ENCODE measurements at regions not wholly inside any gene's neighbourhood (a gene's known extent, or its start where the extent isn't known, plus 50 kb on each side); places are given as distances from the start of the nearest gene placed in this dataset.

GRCh38 chrY:21422221-21422620 lies 88.9 kb upstream of the RBMY1B start:
- peak overlapping the region in 1 of 2 donors; percentile 64 for H3K27ac ChIP-seq (ENCODE audit: low read depth in 1 of 2, low read length in 2 of 2)
- no peaks in the 10 kb centered on the region for H3K9me3 ChIP-seq (replicated peaks in 1 of 2; ENCODE audit: control insufficient read depth in 1 of 2, insufficient read depth in 1 of 2, low read length in 2 of 2)
- H3K4me1 Mint-ChIP-seq, result peaks cover 15% of the 10 kb centered on the region
- intact Hi-C loops (cut with micrococcal nuclease), result no loop called here
- H3K4me1 ChIP-seq (ENCODE audit: control insufficient read depth in 1 of 2, insufficient read depth in 2 of 2, low read length in 2 of 2), result peaks cover 0 to 15% of the 10 kb centered on the region in 2 donors
- 65% methylated on average over 2 of the region's 5 CpGs for WGBS (ENCODE audit: insufficient coverage)
- no peak overlapping the region for H3K9ac ChIP-seq (ENCODE audit: insufficient read depth, low read length, poor library complexity, severe bottlenecking)
- no peaks in the 10 kb centered on the region for H3K9me3 Mint-ChIP-seq
- H4K20me1 ChIP-seq (ENCODE audit: insufficient read depth, low read length), result no peaks in the 10 kb centered on the region
- H3K4me3 ChIP-seq (replicated peaks in 1 of 3; ENCODE audit: low read depth in 2 of 3, low read length in 3 of 3), result no peak overlapping the region
- DNase-seq, result peak in 2 of 3 donors; percentile 33
- no peaks in the 10 kb centered on the region for H3K36me3 ChIP-seq (replicated peaks in 1 of 2; ENCODE audit: control insufficient read depth in 1 of 2, insufficient read depth in 2 of 2, low read length in 2 of 2)
- H3K4me2 ChIP-seq (replicated peaks; ENCODE audit: extremely low read depth, low read length, poor library complexity, severe bottlenecking), result no peak overlapping the region
- no peaks in the 10 kb centered on the region for H3K27me3 ChIP-seq (ENCODE audit: control insufficient read depth in 2 of 2, insufficient read depth in 2 of 2, low read length in 2 of 2)
- no peak for TF ChIP-seq CTCF (IDR thresholded peaks at IDR 0.05)
- H3K36me3 Mint-ChIP-seq, result no peaks in the 10 kb centered on the region
- no peaks in the 10 kb centered on the region for H3K27me3 Mint-ChIP-seq (ENCODE audit: low read depth in 3 of 3)
- H3K79me2 ChIP-seq (ENCODE audit: insufficient read depth, low read length), result no peaks in the 10 kb centered on the region
- H3K4me3 Mint-ChIP-seq, result peak overlapping the region; percentile 6 to 72
- peak overlapping the region in 2 of 7 donors; percentile 74 to 84 for H3K27ac Mint-ChIP-seq
- H2AFZ ChIP-seq (ENCODE audit: insufficient read depth, low read depth, low read length, poor library complexity, severe bottlenecking), result no peak overlapping the region

- Histone ChIP-seq H3K9ac (ENCODE audit: insufficient read depth, low read length, poor library complexity, severe bottlenecking) (no peak overlapping the region), H3K27ac (ENCODE audit: low read depth in 1 of 2, low read length in 2 of 2) (no peak overlapping the region), H3K9me3 (replicated peaks in 1 of 2; ENCODE audit: control insufficient read depth in 1 of 2, insufficient read depth in 1 of 2, low read length in 2 of 2) (no peaks in the 10 kb centered on the region), H3K36me3 (replicated peaks in 1 of 2; ENCODE audit: control insufficient read depth in 1 of 2, insufficient read depth in 2 of 2, low read length in 2 of 2) (no peaks in the 10 kb centered on the region), H3K79me2 (ENCODE audit: insufficient read depth, low read length) (no peaks in the 10 kb centered on the region), H3K4me3 (replicated peaks in 1 of 3; ENCODE audit: low read depth in 2 of 3, low read length in 3 of 3) (no peak overlapping the region), H3K4me2 (replicated peaks; ENCODE audit: extremely low read depth, low read length, poor library complexity, severe bottlenecking) (no peak overlapping the region), H2AFZ (ENCODE audit: insufficient read depth, low read depth, low read length, poor library complexity, severe bottlenecking) (no peak overlapping the region), H4K20me1 (ENCODE audit: insufficient read depth, low read length) (no peaks in the 10 kb centered on the region), H3K27me3 (ENCODE audit: control insufficient read depth in 2 of 2, insufficient read depth in 2 of 2, low read length in 2 of 2) (no peaks in the 10 kb centered on the region), H3K4me1 (ENCODE audit: control insufficient read depth in 1 of 2, insufficient read depth in 2 of 2, low read length in 2 of 2) (peaks cover 0 to 6% of the 10 kb centered on the region in 2 donors)
- WGBS (ENCODE audit: insufficient coverage), result no CpG with 5 or more reads among the region's 1 CpG
- no peak overlapping the region for H3K27ac Mint-ChIP-seq
- no peaks in the 10 kb centered on the region for H3K27me3 Mint-ChIP-seq (ENCODE audit: low read depth in 3 of 3)
- intact Hi-C loops (cut with micrococcal nuclease), result no loop called here
- H3K9me3 Mint-ChIP-seq, result peaks cover 0 to 2% (median 0%) of the 10 kb centered on the region in 7 donors
- DNase-seq, result peak in 2 of 3 donors; percentile 29 to 39
- H3K4me1 Mint-ChIP-seq, result peaks cover 17% of the 10 kb centered on the region
- TF ChIP-seq CTCF (IDR thresholded peaks at IDR 0.05), result no peak
- no peaks in the 10 kb centered on the region for H3K36me3 Mint-ChIP-seq
- H3K4me3 Mint-ChIP-seq, result no peak overlapping the region
Observed at GRCh38 chrY:21440536-21440935, 70.6 kb upstream of the RBMY1B start.
